Neuronal stem cell (in vitro differentiated cells): ENCODE measurements at regions not wholly inside any gene's neighbourhood (a gene's known extent, or its start where the extent isn't known, plus 50 kb on each side); places are given as distances from the start of the nearest gene placed in this dataset.

ENCODE experiments used
- DNase-seq: peaks from one replicate; pipeline ENCODE4 v3.0.0-alpha.2; 2013; ENCODE audit warnings: low spot score
- H2AFZ ChIP-seq: one replicate; pipeline ENCODE4 v1.6.1; 2013; ENCODE audit warnings: mild to moderate bottlenecking, low read length, inconsistent platforms
- H2AK5ac ChIP-seq: 2 replicates; pipeline ENCODE4 v1.6.1; 2013; ENCODE audit warnings: low read depth, mild to moderate bottlenecking, inconsistent platforms, low read length, moderate library complexity, mixed read lengths
- H2BK120ac ChIP-seq: 2 replicates; pipeline ENCODE4 v1.6.1; 2013; ENCODE audit warnings: low read depth, mild to moderate bottlenecking, inconsistent platforms, low read length, moderate library complexity, mixed read lengths
- H2BK12ac ChIP-seq: one replicate; pipeline ENCODE4 v1.6.1; 2013; ENCODE audit warnings: low read length, inconsistent platforms
- H2BK15ac ChIP-seq: 2 replicates; pipeline ENCODE4 v1.6.1; 2013; ENCODE audit warnings: mild to moderate bottlenecking, low read length, inconsistent platforms, mixed read lengths
- H2BK5ac ChIP-seq: one replicate; pipeline ENCODE4 v1.6.1; 2013; ENCODE audit warnings: inconsistent platforms, mild to moderate bottlenecking, low read length, moderate library complexity
- H3K14ac ChIP-seq: one replicate; pipeline ENCODE4 v1.6.1; 2013; ENCODE audit warnings: low read length, inconsistent platforms
- H3K18ac ChIP-seq: 2 replicates; pipeline ENCODE4 v1.6.1; 2013; ENCODE audit warnings: low read length, inconsistent platforms
- H3K23ac ChIP-seq: 2 replicates; pipeline ENCODE4 v1.6.1; 2013; ENCODE audit warnings: low read depth, mild to moderate bottlenecking, mixed read lengths, low read length, inconsistent platforms; ENCODE audit not compliant: poor library complexity
- H3K27ac ChIP-seq: replicated peaks from 3 replicates; pipeline ENCODE4 v1.5.1; 2013; ENCODE audit warnings: low read length, inconsistent platforms
- H3K27me3 ChIP-seq, 3 experiments: 2 replicates each; pipeline ENCODE4 v1.6.1; 2013; ENCODE audit warnings: low read length in 3 of 3, mild to moderate bottlenecking in 2 of 3, inconsistent platforms in 1 of 3, low read depth in 1 of 3, mixed read lengths in 1 of 3, moderate library complexity in 1 of 3; ENCODE audit not compliant: control insufficient read depth in 3 of 3, insufficient read depth in 3 of 3
- H3K36me3 ChIP-seq, 2 donors: replicated peaks in 1 of 2; 2 replicates each; pipeline ENCODE4 v1.6.1; 2013; ENCODE audit warnings: low read length in 2 of 2; ENCODE audit not compliant: control insufficient read depth in 2 of 2, insufficient read depth in 2 of 2
- H3K4ac ChIP-seq: 2 replicates; pipeline ENCODE4 v1.6.1; 2013; ENCODE audit warnings: inconsistent platforms, mild to moderate bottlenecking, low read length, moderate library complexity
- H3K4me1 ChIP-seq, 2 donors: 1 replicate in 1 of 2; 2 replicates in 1 of 2; pipeline ENCODE4 v1.6.1; 2013; ENCODE audit warnings: low read length in 2 of 2, low read depth in 1 of 2; ENCODE audit not compliant: control insufficient read depth in 2 of 2, insufficient read depth in 1 of 2
- H3K4me2 ChIP-seq: one replicate; pipeline ENCODE4 v1.6.1; 2013; ENCODE audit warnings: mild to moderate bottlenecking, low read length, inconsistent platforms; ENCODE audit not compliant: insufficient read depth, poor library complexity, severe bottlenecking
- H3K4me3 ChIP-seq, 2 donors: 2 replicates each; pipeline ENCODE4 v1.5.1; 2013; ENCODE audit warnings: low read length in 2 of 2, mild to moderate bottlenecking in 2 of 2, inconsistent platforms in 1 of 2, moderate library complexity in 1 of 2
- H3K79me1 ChIP-seq: one replicate; pipeline ENCODE4 v1.6.1; 2013; ENCODE audit warnings: low read depth, mild to moderate bottlenecking, inconsistent platforms, low read length, moderate library complexity
- H3K9ac ChIP-seq: one replicate; pipeline ENCODE4 v1.6.1; 2013; ENCODE audit warnings: mild to moderate bottlenecking, low read depth, low read length, inconsistent platforms; ENCODE audit not compliant: poor library complexity
- H3K9me3 ChIP-seq, 2 donors: replicated peaks in 1 of 2; 2 replicates each; pipeline versions ENCODE3 to v1.6.1; 2013; ENCODE audit warnings: low read length in 2 of 2, mild to moderate bottlenecking in 2 of 2, inconsistent platforms in 1 of 2, low read depth in 1 of 2, mixed read lengths in 1 of 2, moderate library complexity in 1 of 2; ENCODE audit not compliant: control insufficient read depth in 2 of 2, insufficient read depth in 1 of 2
- H4K8ac ChIP-seq: one replicate; pipeline ENCODE4 v1.6.1; 2013; ENCODE audit warnings: low read depth, mild to moderate bottlenecking, inconsistent platforms, low read length, moderate library complexity
- H4K91ac ChIP-seq: one replicate; pipeline ENCODE4 v1.6.1; 2013; ENCODE audit warnings: low read length, low read depth, mild to moderate bottlenecking, inconsistent platforms; ENCODE audit not compliant: poor library complexity
- WGBS, 2 donors: extraction: QIAGEN DNeasy Blood & Tissue Kit; methylation state at CpG; one replicate each; pipeline ENCODE4 v1.1.7; 2013; ENCODE audit warnings: missing lambda C conversion rate in 2 of 2, mixed read lengths in 1 of 2; ENCODE audit not compliant: insufficient read length in 2 of 2, insufficient replicate concordance in 1 of 2; ENCODE audit errors: extremely low coverage in 2 of 2; 5-methylcytosine and 5-hydroxymethylcytosine counted together

- H2BK5ac ChIP-seq = no peak overlapping the region
- no peak overlapping the region for H3K23ac ChIP-seq
- no peaks in the 10 kb centered on the region for H3K36me3 ChIP-seq
- H4K91ac ChIP-seq = no peak overlapping the region
- H3K4me3 ChIP-seq = no peak overlapping the region
- H2BK120ac ChIP-seq = no peak overlapping the region
- no peak overlapping the region for H2BK12ac ChIP-seq
- no peak overlapping the region for H2BK15ac ChIP-seq
- H3K4me2 ChIP-seq = no peak overlapping the region
- no peak overlapping the region for H3K9ac ChIP-seq
- no peak for DNase-seq
- H3K18ac ChIP-seq = no peak overlapping the region
- no peak overlapping the region for H2AK5ac ChIP-seq
- no peak overlapping the region for H3K27ac ChIP-seq
- no peaks in the 10 kb centered on the region for H3K9me3 ChIP-seq
- no peak overlapping the region for H3K14ac ChIP-seq
- no peak overlapping the region for H2AFZ ChIP-seq
- no peaks in the 10 kb centered on the region for H3K79me1 ChIP-seq
- no peak overlapping the region for H3K4ac ChIP-seq
- no peaks in the 10 kb centered on the region for H3K27me3 ChIP-seq
- peaks cover 0 to 2% of the 10 kb centered on the region in 2 donors for H3K4me1 ChIP-seq
- no peak overlapping the region for H4K8ac ChIP-seq
- 100% methylated on average over 2 of the region's 5 CpGs; no CpG with 5 or more reads in 1 of the 2 donors for WGBS, 2 donors
Observed at GRCh38 chr15:63451671-63452315, 52.6 kb upstream of the USP3 start.

GRCh38 chr15:63452552-63453136 is 51.7 kb upstream of the USP3 start:
- Histone ChIP-seq H3K4me3 (no peak overlapping the region), H3K36me3 (no peaks in the 10 kb centered on the region), H2BK12ac (no peak overlapping the region), H3K9ac (no peak overlapping the region), H2BK120ac (no peak overlapping the region), H2BK15ac (no peak overlapping the region), H3K79me1 (no peaks in the 10 kb centered on the region), H3K4me2 (no peak overlapping the region), H2AK5ac (no peak overlapping the region), H2BK5ac (no peak overlapping the region), H3K14ac (no peak overlapping the region), H3K4ac (no peak overlapping the region), H3K27ac (no peak overlapping the region), H4K8ac (no peak overlapping the region), H3K18ac (no peak overlapping the region), H3K9me3 (no peaks in the 10 kb centered on the region), H3K4me1 (peaks cover 0 to 2% of the 10 kb centered on the region in 2 donors), H4K91ac (no peak overlapping the region), H2AFZ (peak overlapping the region; percentile 49), H3K23ac (no peak overlapping the region), H3K27me3 (no peaks in the 10 kb centered on the region)
- WGBS, 2 donors = no CpG with 5 or more reads among the region's 6 CpGs
- DNase-seq = no peak

- Histone ChIP-seq H3K18ac (no peak overlapping the region), H3K9me3 (peaks cover under 1 to 2% of the 10 kb centered on the region in 2 donors), H3K4ac (no peak overlapping the region), H3K23ac (no peak overlapping the region), H3K27me3 (no peaks in the 10 kb centered on the region), H3K4me1 (peaks cover 0 to 2% of the 10 kb centered on the region in 2 donors), H3K36me3 (no peaks in the 10 kb centered on the region), H2BK12ac (no peak overlapping the region), H3K4me3 (no peak overlapping the region), H3K79me1 (no peaks in the 10 kb centered on the region), H2AFZ (peak overlapping the region; percentile 49), H2BK5ac (no peak overlapping the region), H2AK5ac (no peak overlapping the region), H3K27ac (no peak overlapping the region), H2BK120ac (no peak overlapping the region), H3K4me2 (no peak overlapping the region), H3K9ac (no peak overlapping the region), H4K8ac (no peak overlapping the region), H2BK15ac (no peak overlapping the region), H3K14ac (no peak overlapping the region), H4K91ac (no peak overlapping the region)
- DNase-seq = no peak
- no CpG with 5 or more reads among the region's 4 CpGs for WGBS, 2 donors
Observed at GRCh38 chr15:63453186-63453905, 51.0 kb upstream of the USP3 start.

GRCh38 chr15:63454503-63455211 is 49.7 kb upstream of the USP3 start:
- H4K91ac ChIP-seq = no peak overlapping the region
- no peak overlapping the region for H3K23ac ChIP-seq
- no peaks in the 10 kb centered on the region for H3K79me1 ChIP-seq
- H3K4me1 ChIP-seq = peaks cover 0 to 2% of the 10 kb centered on the region in 2 donors
- H3K18ac ChIP-seq = no peak overlapping the region
- DNase-seq = no peak
- H3K9ac ChIP-seq = no peak overlapping the region
- H2BK15ac ChIP-seq = no peak overlapping the region
- H3K36me3 ChIP-seq = no peaks in the 10 kb centered on the region
- no peak overlapping the region for H3K14ac ChIP-seq
- no peak overlapping the region for H2AFZ ChIP-seq
- H3K9me3 ChIP-seq = peaks cover 6 to 7% of the 10 kb centered on the region in 2 donors
- H2BK120ac ChIP-seq = no peak overlapping the region
- H4K8ac ChIP-seq = no peak overlapping the region
- no CpG with 5 or more reads among the region's 4 CpGs for WGBS, 2 donors
- no peaks in the 10 kb centered on the region for H3K27me3 ChIP-seq
- no peak overlapping the region for H3K4me2 ChIP-seq
- H2BK5ac ChIP-seq = no peak overlapping the region
- no peak overlapping the region for H2AK5ac ChIP-seq
- H3K4ac ChIP-seq = no peak overlapping the region
- no peak overlapping the region for H3K27ac ChIP-seq
- no peak overlapping the region for H2BK12ac ChIP-seq
- H3K4me3 ChIP-seq = no peak overlapping the region
